Neural cell (in vitro differentiated cells): ENCODE measurements at regions not wholly inside any gene's neighbourhood (a gene's known extent, or its start where the extent isn't known, plus 50 kb on each side); places are given as distances from the start of the nearest gene placed in this dataset.

Source experiments
- H2AFZ ChIP-seq: fragments of 200-600, 300-800 bp; sonication (generic), shearing (Covaris generic); 2 replicates; pipeline ENCODE4 v1.6.0; 2014; ENCODE audit warnings: low read depth, mild to moderate bottlenecking, antibody characterized with exemption, low read length, moderate library complexity
- H3F3A ChIP-seq: fragments of 200-600 bp; shearing (Covaris generic); 2 replicates; pipeline ENCODE4 v1.6.1; 2016; ENCODE audit warnings: mild to moderate bottlenecking, moderate library complexity, mixed read lengths, antibody characterized with exemption, low read length; ENCODE audit not compliant: insufficient read depth, poor library complexity, severe bottlenecking
- H3K27ac ChIP-seq: fragments of 200-600, 300-800 bp; sonication (generic), shearing (Covaris generic); 2 replicates; pipeline ENCODE4 v1.5.1; 2014; ENCODE audit warnings: mild to moderate bottlenecking, low read length, moderate library complexity
- H3K27me3 ChIP-seq: fragments of 300-800, 200-600 bp; sonication (generic), shearing (Covaris generic); 2 replicates; pipeline ENCODE4 v1.6.0; 2014; ENCODE audit warnings: mild to moderate bottlenecking, low read depth, low read length, moderate library complexity; ENCODE audit not compliant: insufficient read depth
- H3K36me3 ChIP-seq: fragments of 300-800, 200-600 bp; sonication (generic), shearing (Covaris generic); 2 replicates; pipeline ENCODE4 v1.5.1; 2014; ENCODE audit warnings: mild to moderate bottlenecking, antibody characterized with exemption, low read length, moderate library complexity; ENCODE audit not compliant: insufficient read depth
- H3K4me2 ChIP-seq: fragments of 300-800, 200-600 bp; sonication (generic), shearing (Covaris generic); 2 replicates; pipeline ENCODE4 v1.6.0; 2014; ENCODE audit warnings: mild to moderate bottlenecking, low read length
- H3K4me3 ChIP-seq: fragments of 300-800, 200-600 bp; sonication (generic), shearing (Covaris generic); 2 replicates; pipeline ENCODE4 v1.5.1; 2014; ENCODE audit warnings: mild to moderate bottlenecking, low read length, moderate library complexity
- H3K79me2 ChIP-seq: fragments of 200-600 bp; shearing (Covaris generic); replicated peaks from 2 replicates; pipeline ENCODE4 v1.6.0; 2014; ENCODE audit warnings: mild to moderate bottlenecking, low read length, moderate library complexity; ENCODE audit not compliant: insufficient read depth
- H3K9ac ChIP-seq: fragments of 300-800, 200-600 bp; sonication (generic), shearing (Covaris generic); 2 replicates; pipeline ENCODE4 v1.6.1; 2016; ENCODE audit warnings: mild to moderate bottlenecking, low read length, mixed read lengths
- H3K9me2 ChIP-seq: fragments of 200-600 bp; shearing (Covaris generic); 2 replicates; pipeline ENCODE4 v1.6.1; 2016; ENCODE audit warnings: mild to moderate bottlenecking, low read length, mixed read lengths; ENCODE audit not compliant: insufficient read depth
- H3K9me3 ChIP-seq: fragments of 200-600, 300-800 bp; sonication (generic), shearing (Covaris generic); 2 replicates; pipeline ENCODE4 v1.6.1; 2016; ENCODE audit warnings: mild to moderate bottlenecking, mixed run types, low read length, moderate library complexity, mixed read lengths
- H4K20me1 ChIP-seq: fragments of 200-600 bp; shearing (Covaris generic); 2 replicates; pipeline ENCODE4 v1.6.1; 2016; ENCODE audit warnings: mild to moderate bottlenecking, mixed run types; ENCODE audit not compliant: insufficient read depth
- EP300 ChIP-seq: fragments of 450-650 bp; conservative IDR thresholded peaks from 2 replicates; pipeline ENCODE4 v1.6.1; 2014; ENCODE audit warnings: antibody characterized with exemption, mild to moderate bottlenecking, moderate library complexity; ENCODE audit not compliant: poor library complexity, severe bottlenecking
- EZH2 ChIP-seq: fragments of 200-600, 300-800 bp; shearing (Covaris generic), sonication (generic); IDR thresholded peaks from 2 replicates; pipeline ENCODE4 v1.6.1; 2014; ENCODE audit warnings: antibody characterized with exemption, low read length, borderline replicate concordance, mild to moderate bottlenecking; ENCODE audit not compliant: insufficient read depth, poor library complexity, severe bottlenecking
- MXI1 ChIP-seq: fragments of 450-650 bp; conservative IDR thresholded peaks from 2 replicates; pipeline ENCODE4 v1.6.1; 2014; ENCODE audit warnings: antibody characterized with exemption, mild to moderate bottlenecking; ENCODE audit not compliant: poor library complexity, severe bottlenecking
- POLR2AphosphoS5 ChIP-seq: IDR thresholded peaks from 2 replicates; pipeline ENCODE4 v1.6.1; 2012
- RAD21 ChIP-seq: fragments of 450-650 bp; conservative IDR thresholded peaks from 2 replicates; pipeline ENCODE4 v1.6.1; 2014; ENCODE audit warnings: antibody characterized with exemption, mild to moderate bottlenecking, moderate library complexity
- REST ChIP-seq: IDR thresholded peaks from 2 replicates; pipeline ENCODE4 v1.6.1; 2012; ENCODE audit warnings: borderline replicate concordance
- SMC3 ChIP-seq: fragments of 450-650 bp; conservative IDR thresholded peaks from 2 replicates; pipeline ENCODE4 v1.6.1; 2014; ENCODE audit warnings: antibody characterized with exemption, mild to moderate bottlenecking, moderate library complexity; ENCODE audit not compliant: poor library complexity
- TAF1 ChIP-seq: IDR thresholded peaks from 2 replicates; pipeline ENCODE4 v1.6.1; 2012; ENCODE audit warnings: low read depth
- TF ChIP-seq, protein P1 (sequence below): fragments of 450-650 bp; IDR thresholded peaks from 2 replicates; pipeline ENCODE4 v1.5.1; 2014; ENCODE audit warnings: antibody characterized with exemption, mild to moderate bottlenecking, moderate library complexity; ENCODE audit not compliant: poor library complexity, severe bottlenecking

DNA sequence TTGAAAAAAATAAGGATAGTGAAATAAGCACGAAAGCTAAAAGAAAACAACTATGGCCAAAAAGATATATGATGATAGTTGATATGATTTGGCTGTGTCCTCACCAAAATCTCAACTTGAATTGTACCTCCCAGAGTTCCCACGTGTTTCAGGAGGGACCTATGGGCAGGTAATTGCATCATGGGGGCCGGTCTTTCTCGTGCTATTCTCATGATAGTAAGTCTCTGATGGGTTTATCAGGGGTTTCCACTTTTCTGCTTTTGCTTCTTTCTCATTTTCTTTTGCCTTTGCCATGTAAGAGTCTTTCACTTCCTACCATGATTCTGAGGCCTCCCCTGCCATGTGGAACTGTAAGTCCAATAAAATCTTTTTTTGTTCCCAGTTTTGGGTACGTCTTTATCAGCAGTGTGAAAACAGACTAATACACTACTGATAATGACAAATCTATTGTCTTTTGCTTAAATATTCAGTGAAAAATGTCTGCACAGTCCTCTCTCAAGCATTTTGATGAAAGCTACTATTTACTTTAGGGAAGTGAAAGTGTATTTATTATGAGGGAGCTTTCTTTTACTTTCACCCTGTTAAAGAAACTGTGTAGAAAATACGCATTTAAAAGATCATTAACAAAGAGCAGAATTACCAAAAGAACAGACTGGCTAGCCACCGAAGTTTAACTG is 389.1 kb downstream of the HTR1B start:
- H3K36me3 ChIP-seq: no peaks in the 10 kb centered on the region
- no peak overlapping the region for H2AFZ ChIP-seq
- H4K20me1 ChIP-seq: no peaks in the 10 kb centered on the region
- H3K27me3 ChIP-seq: no peaks in the 10 kb centered on the region
- no peak overlapping the region for H3K4me2 ChIP-seq
- H3F3A ChIP-seq: no peaks in the 10 kb centered on the region
- H3K27ac ChIP-seq: no peak overlapping the region
- no peaks in the 10 kb centered on the region for H3K79me2 ChIP-seq
- no peak overlapping the region for H3K9ac ChIP-seq
- H3K9me2 ChIP-seq: no peaks in the 10 kb centered on the region
- no peak overlapping the region for H3K4me3 ChIP-seq
- TF ChIP-seq, protein P1, sequence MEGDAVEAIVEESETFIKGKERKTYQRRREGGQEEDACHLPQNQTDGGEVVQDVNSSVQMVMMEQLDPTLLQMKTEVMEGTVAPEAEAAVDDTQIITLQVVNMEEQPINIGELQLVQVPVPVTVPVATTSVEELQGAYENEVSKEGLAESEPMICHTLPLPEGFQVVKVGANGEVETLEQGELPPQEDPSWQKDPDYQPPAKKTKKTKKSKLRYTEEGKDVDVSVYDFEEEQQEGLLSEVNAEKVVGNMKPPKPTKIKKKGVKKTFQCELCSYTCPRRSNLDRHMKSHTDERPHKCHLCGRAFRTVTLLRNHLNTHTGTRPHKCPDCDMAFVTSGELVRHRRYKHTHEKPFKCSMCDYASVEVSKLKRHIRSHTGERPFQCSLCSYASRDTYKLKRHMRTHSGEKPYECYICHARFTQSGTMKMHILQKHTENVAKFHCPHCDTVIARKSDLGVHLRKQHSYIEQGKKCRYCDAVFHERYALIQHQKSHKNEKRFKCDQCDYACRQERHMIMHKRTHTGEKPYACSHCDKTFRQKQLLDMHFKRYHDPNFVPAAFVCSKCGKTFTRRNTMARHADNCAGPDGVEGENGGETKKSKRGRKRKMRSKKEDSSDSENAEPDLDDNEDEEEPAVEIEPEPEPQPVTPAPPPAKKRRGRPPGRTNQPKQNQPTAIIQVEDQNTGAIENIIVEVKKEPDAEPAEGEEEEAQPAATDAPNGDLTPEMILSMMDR: no peak
- no peak for TF ChIP-seq RAD21
- no peaks in the 10 kb centered on the region for H3K9me3 ChIP-seq

GRCh38 chr6:77073410-77073760 is 389.9 kb downstream of the HTR1B start:
- no peaks in the 10 kb centered on the region for H3F3A ChIP-seq
- no peaks in the 10 kb centered on the region for H3K79me2 ChIP-seq
- H3K9ac ChIP-seq: no peak overlapping the region
- no peaks in the 10 kb centered on the region for H3K9me2 ChIP-seq
- TF ChIP-seq, protein P1: no peak
- no peak for TF ChIP-seq REST
- TF ChIP-seq EZH2: no peak
- TF ChIP-seq SMC3: no peak
- TF ChIP-seq TAF1: no peak
- TF ChIP-seq EP300: no peak
- TF ChIP-seq RAD21: no peak
- no peak for TF ChIP-seq MXI1
- no peak for TF ChIP-seq POLR2AphosphoS5
- H2AFZ ChIP-seq: no peak overlapping the region
- H3K27me3 ChIP-seq: no peaks in the 10 kb centered on the region
- H3K4me3 ChIP-seq: no peak overlapping the region
- no peaks in the 10 kb centered on the region for H3K9me3 ChIP-seq
- no peaks in the 10 kb centered on the region for H3K36me3 ChIP-seq
- no peak overlapping the region for H3K4me2 ChIP-seq
- no peak overlapping the region for H3K27ac ChIP-seq
- no peaks in the 10 kb centered on the region for H4K20me1 ChIP-seq
